Activated CD4-positive, alpha-beta memory T cell treated with anti-CD3 and anti-CD28 coated beads for 36 hours (primary cell): ENCODE measurements at regions not wholly inside any gene's neighbourhood (a gene's known extent, or its start where the extent isn't known, plus 50 kb on each side); places are given as distances from the start of the nearest gene placed in this dataset.
A peak's percentile ranks its signal among the peaks of the same experiment; 100 is the strongest.

Source experiments
- CTCF ChIA-PET: fragments of 350-600 bp; sonication (Branson Sonifier 250); formaldehyde crosslinking; loops from one replicate; lab custom pipeline; 2021; ENCODE audit warnings: antibody characterized with exemption, inconsistent platforms; lab: Charles Lee
- POLR2A ChIA-PET: fragments of 350-600 bp; sonication (Branson Sonifier 250); formaldehyde crosslinking; loops from one replicate; lab custom pipeline; 2021; ENCODE audit warnings: antibody characterized with exemption; lab: Charles Lee
- DNase-seq: peaks from one replicate; pipeline ENCODE4 v3.0.0-alpha.2; 2020
- H3K27ac Mint-ChIP-seq: one replicate; pipeline ENCODE4 v1.8.0; 2021; ENCODE audit warnings: mixed read lengths
- H3K27me3 Mint-ChIP-seq: one replicate; pipeline ENCODE4 v1.8.0; 2021; ENCODE audit warnings: mixed read lengths
- H3K36me3 Mint-ChIP-seq: one replicate; pipeline ENCODE4 v1.8.0; 2021; ENCODE audit warnings: mixed read lengths
- H3K4me1 Mint-ChIP-seq: one replicate; pipeline ENCODE4 v1.8.0; 2021; ENCODE audit warnings: low read depth, mixed read lengths
- H3K4me3 Mint-ChIP-seq: one replicate; pipeline ENCODE4 v1.8.0; 2021; ENCODE audit warnings: mild to moderate bottlenecking, mixed read lengths
- H3K9me3 Mint-ChIP-seq: one replicate; pipeline ENCODE4 v1.8.0; 2021; ENCODE audit warnings: mixed read lengths
- intact Hi-C: fragments of 100-400 bp; cut with micrococcal nuclease; formaldehyde crosslinking; loops from one replicate; pipeline ENCODE4 v1.15.1; 2023

DNA sequence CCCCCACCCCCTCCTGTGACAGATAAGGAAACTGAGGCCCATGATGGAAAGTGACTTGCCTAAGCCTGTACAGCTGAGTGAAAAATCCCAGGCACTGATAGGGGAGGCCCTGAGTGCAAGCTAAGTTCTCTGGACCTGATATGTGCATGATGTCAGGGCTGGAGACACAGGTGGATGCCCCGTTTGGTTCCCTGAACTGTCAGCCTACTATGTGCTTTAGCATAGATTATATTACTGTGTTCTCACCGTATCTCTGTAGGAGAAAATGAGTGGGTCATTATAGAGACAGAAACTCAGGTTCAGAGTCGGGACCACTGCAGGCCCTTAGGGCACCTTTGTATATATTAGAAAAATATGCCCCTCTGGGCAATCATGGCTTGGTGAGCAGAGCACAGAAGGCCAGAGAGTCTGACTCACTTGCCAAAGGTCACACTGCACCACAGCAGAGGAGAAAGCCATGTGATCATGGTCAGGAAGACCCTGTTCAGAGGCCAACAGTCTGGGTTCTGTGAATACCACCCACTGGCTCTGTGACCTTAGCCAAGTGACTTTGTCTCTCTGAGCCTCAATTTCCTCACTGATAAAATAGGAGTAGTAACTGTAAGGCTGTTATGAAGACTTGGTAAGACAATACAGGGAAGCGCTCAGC is 145.8 kb upstream of the WNT4 start:
- POLR2A ChIA-PET, result no interaction called here
- CTCF ChIA-PET, result no interaction called here
- Mint-ChIP-seq H3K27ac (no peak overlapping the region), H3K36me3 (no peaks in the 10 kb centered on the region), H3K27me3 (peaks cover 5% of the 10 kb centered on the region), H3K4me1 (no peaks in the 10 kb centered on the region), H3K4me3 (no peak overlapping the region), H3K9me3 (no peaks in the 10 kb centered on the region)
- DNase-seq, result no peak
- intact Hi-C loops, result no loop called here

GRCh38 chr1:22289307-22289995 is 146.6 kb upstream of the WNT4 start:
- POLR2A ChIA-PET, result no interaction called here
- CTCF ChIA-PET, result no interaction called here

DNA sequence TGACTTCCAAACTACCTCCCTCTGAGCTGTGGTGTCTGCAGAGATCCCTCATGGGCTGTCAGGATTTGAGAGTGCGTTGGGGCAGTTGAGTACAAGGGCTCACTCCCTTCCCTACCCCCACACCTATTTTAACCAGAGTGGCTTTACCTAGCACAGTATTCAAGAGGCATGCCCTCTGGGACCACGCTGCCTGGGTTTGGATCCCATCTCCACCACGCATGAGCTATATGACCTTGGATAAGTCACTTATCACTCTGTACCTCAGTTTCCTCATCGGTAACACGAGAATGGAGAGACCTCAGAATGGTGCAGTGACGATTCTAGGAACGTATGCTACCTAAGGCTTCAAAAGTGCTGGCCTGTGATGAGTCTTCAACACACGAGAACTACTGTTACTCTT is 147.3 kb upstream of the WNT4 start:
- H3K27ac Mint-ChIP-seq, result no peak overlapping the region
- H3K36me3 Mint-ChIP-seq, result no peaks in the 10 kb centered on the region
- peaks cover 6% of the 10 kb centered on the region for H3K27me3 Mint-ChIP-seq
- intact Hi-C loops, result no loop called here
- no peaks in the 10 kb centered on the region for H3K4me1 Mint-ChIP-seq
- no peak overlapping the region for H3K4me3 Mint-ChIP-seq
- CTCF ChIA-PET, result no interaction called here
- POLR2A ChIA-PET, result no interaction called here
- no peak for DNase-seq
- no peaks in the 10 kb centered on the region for H3K9me3 Mint-ChIP-seq

More at GRCh38 chr1:22289307-22289995, 146.6 kb upstream of the WNT4 start:
- Mint-ChIP-seq H3K27me3 (peaks cover 5% of the 10 kb centered on the region), H3K36me3 (no peaks in the 10 kb centered on the region), H3K4me1 (no peaks in the 10 kb centered on the region), H3K4me3 (no peak overlapping the region), H3K27ac (no peak overlapping the region), H3K9me3 (no peaks in the 10 kb centered on the region)
- DNase-seq, result no peak
- intact Hi-C loops, result no loop called here

DNA sequence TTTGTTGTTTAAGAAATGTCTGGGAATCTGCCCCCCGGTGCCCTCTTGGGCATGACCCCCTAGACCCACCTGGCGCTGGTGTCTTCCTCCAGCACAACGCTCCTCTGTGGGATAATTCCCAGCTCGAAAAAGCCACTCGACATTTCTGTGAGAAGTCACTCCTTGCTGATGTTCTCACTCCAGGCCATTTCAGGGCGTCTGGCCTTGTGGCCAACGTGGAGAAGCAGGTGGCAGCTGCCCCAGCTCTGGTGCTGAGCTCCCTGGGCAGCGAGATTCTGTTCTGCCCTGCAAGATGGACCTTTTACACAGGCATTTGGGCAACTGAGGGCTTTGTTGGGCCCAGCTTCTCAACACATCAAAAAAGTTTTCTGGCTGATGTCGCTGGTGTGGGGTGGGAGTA is 147.7 kb upstream of the WNT4 start:
- H3K27ac Mint-ChIP-seq, result no peak overlapping the region
- no peaks in the 10 kb centered on the region for H3K36me3 Mint-ChIP-seq
- H3K4me3 Mint-ChIP-seq, result no peak overlapping the region
- no peaks in the 10 kb centered on the region for H3K4me1 Mint-ChIP-seq
- POLR2A ChIA-PET, result no interaction called here
- H3K9me3 Mint-ChIP-seq, result no peaks in the 10 kb centered on the region
- H3K27me3 Mint-ChIP-seq, result peaks cover 6% of the 10 kb centered on the region
- CTCF ChIA-PET, result no interaction called here
- intact Hi-C loops, result no loop called here
- no peak for DNase-seq

GRCh38 chr1:22291057-22291456 is 148.2 kb upstream of the WNT4 start:
- intact Hi-C loops, result no loop called here
- no peaks in the 10 kb centered on the region for H3K9me3 Mint-ChIP-seq
- no peaks in the 10 kb centered on the region for H3K4me1 Mint-ChIP-seq
- POLR2A ChIA-PET, result no interaction called here
- DNase-seq, result no peak
- CTCF ChIA-PET, result no interaction called here
- no peak overlapping the region for H3K27ac Mint-ChIP-seq
- peaks cover 9% of the 10 kb centered on the region for H3K27me3 Mint-ChIP-seq
- no peak overlapping the region for H3K4me3 Mint-ChIP-seq
- no peaks in the 10 kb centered on the region for H3K36me3 Mint-ChIP-seq

GRCh38 chr1:22291494-22291893 is 148.6 kb upstream of the WNT4 start:
- Mint-ChIP-seq H3K4me1 (no peaks in the 10 kb centered on the region), H3K4me3 (no peak overlapping the region), H3K27me3 (peaks cover 14% of the 10 kb centered on the region), H3K9me3 (no peaks in the 10 kb centered on the region), H3K27ac (no peak overlapping the region), H3K36me3 (no peaks in the 10 kb centered on the region)
- ChIA-PET CTCF (no interaction called here), POLR2A (no interaction called here)
- no peak for DNase-seq
- intact Hi-C loops, result no loop called here

DNA sequence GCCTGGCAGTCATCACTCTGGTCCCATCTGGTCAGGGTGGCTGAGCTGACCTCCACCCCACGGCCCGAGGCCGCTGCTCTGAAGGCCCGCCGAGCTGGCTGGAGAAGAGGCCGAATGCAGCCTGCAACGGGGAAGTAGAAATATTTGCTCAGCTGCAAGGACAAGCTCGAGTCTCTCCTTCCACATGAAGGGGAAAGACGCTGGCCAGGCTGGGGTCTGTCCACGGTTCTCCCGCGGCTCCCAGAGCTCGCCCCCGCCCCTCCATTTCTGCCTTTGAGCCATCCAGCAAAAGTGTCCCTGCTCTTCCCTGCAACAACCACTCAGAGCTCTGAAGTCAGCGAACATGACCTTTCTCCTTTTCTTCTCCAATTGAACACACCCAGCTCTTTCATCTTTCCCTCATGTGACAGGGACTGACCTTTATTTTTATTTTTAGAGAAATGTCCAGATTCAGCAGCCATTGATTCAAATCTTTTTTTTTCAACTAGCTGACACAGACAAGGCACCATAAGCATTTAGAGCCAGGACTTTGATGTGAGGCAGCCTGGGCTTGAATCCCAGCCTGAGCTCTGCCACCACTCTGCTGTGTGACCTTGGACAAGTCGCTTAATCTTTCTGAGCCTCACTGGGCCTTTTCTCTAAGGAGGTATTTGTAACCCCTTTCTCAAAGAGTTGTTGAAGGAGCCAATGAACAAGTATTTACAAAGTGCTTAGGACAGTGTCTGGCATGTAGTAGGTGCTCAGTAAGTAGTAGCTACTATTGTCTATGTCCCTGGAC is 149.3 kb upstream of the WNT4 start:
- intact Hi-C loops, result no loop called here
- H3K36me3 Mint-ChIP-seq, result no peaks in the 10 kb centered on the region
- H3K4me3 Mint-ChIP-seq, result no peak overlapping the region
- POLR2A ChIA-PET, result no interaction called here
- CTCF ChIA-PET, result interaction anchor here (0.8 kb wide), 1 partner anchor 125 kb away, joined by 3 read pairs; no protein-coding TSS in a partner anchor
- peaks cover 18% of the 10 kb centered on the region for H3K27me3 Mint-ChIP-seq
- no peak for DNase-seq
- no peak overlapping the region for H3K27ac Mint-ChIP-seq
- no peaks in the 10 kb centered on the region for H3K9me3 Mint-ChIP-seq
- H3K4me1 Mint-ChIP-seq, result no peaks in the 10 kb centered on the region

DNA sequence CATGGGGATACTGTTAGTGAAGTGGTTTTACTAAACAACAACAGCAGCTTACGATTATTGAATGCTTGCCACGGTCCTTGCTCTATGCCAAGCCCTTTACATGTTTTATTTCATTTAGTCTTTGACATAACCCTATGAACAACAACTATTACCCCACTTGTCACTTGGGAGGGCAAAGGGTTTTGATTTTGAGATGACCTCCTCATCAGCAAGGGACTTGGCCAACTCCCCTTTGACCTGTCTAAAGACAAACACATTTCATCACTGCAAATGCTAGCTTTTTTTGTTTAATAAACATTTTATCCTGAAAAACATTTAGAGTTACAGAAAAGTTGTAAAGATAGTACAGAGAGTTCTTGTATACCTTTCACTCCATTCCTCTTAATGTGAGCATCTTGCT is 152.5 kb upstream of the WNT4 start:
- no peak for DNase-seq
- intact Hi-C loops, result no loop called here
- Mint-ChIP-seq H3K9me3 (no peaks in the 10 kb centered on the region), H3K4me3 (no peak overlapping the region), H3K27me3 (peaks cover 34% of the 10 kb centered on the region), H3K27ac (no peak overlapping the region), H3K36me3 (no peaks in the 10 kb centered on the region), H3K4me1 (no peaks in the 10 kb centered on the region)
- ChIA-PET POLR2A (no interaction called here), CTCF (no interaction called here)

GRCh38 chr1:22295856-22296255 is 153.0 kb upstream of the WNT4 start:
- H3K4me3 Mint-ChIP-seq, result no peak overlapping the region
- H3K36me3 Mint-ChIP-seq, result no peaks in the 10 kb centered on the region
- H3K27ac Mint-ChIP-seq, result no peak overlapping the region
- ChIA-PET CTCF (no interaction called here), POLR2A (no interaction called here)
- peaks cover 37% of the 10 kb centered on the region for H3K27me3 Mint-ChIP-seq
- DNase-seq, result no peak
- H3K4me1 Mint-ChIP-seq, result no peaks in the 10 kb centered on the region
- H3K9me3 Mint-ChIP-seq, result no peaks in the 10 kb centered on the region
- intact Hi-C loops, result no loop called here

DNA sequence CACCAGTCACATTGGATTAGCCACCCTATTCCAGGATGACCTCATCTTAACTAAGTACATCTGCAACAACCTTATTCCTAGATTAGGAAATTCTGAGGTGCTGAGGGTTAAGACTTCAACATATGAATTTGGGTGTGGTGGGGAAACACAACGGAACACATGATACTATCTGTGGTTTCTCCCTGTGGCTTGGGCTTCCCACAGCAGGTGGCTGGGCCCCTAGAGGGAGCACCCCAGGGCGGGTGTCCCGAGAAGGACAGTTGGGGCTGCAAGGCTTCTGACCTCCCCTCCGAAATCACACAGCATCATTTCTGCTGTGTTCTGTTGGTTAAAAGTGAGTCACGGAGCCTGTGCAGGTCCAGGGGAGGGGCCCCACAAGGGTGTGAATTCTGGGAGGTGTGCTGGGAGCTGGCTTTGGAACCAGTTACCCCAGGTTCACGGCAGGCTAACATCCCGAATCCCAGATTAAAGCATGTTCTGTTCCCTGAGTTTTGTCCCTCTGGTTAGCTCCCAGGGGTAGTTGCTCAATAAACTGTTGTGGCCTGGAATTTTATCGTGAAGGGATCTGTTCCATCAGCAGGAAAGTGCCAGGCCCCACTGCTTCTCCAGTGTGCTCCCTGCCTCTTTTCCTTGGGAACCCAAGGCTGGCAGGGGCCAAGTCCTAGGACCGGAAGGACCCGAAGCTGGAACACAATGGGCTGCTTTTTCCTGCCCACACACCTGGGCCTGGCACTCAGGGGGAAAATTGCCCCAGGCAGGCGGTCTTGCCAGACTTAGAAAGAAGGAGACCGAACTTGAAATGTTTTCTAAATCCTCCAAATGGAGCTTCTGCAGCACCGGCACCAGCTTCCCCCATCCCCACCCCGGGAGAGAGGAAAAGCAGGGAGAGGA is 154.0 kb upstream of the WNT4 start:
- H3K36me3 Mint-ChIP-seq, result no peaks in the 10 kb centered on the region
- H3K27ac Mint-ChIP-seq, result peak overlapping the region; percentile 47
- intact Hi-C loops, result no loop called here
- H3K9me3 Mint-ChIP-seq, result no peaks in the 10 kb centered on the region
- H3K4me1 Mint-ChIP-seq, result no peaks in the 10 kb centered on the region
- H3K27me3 Mint-ChIP-seq, result peaks cover 42% of the 10 kb centered on the region
- H3K4me3 Mint-ChIP-seq, result no peak overlapping the region
- DNase-seq, result no peak
- ChIA-PET CTCF (no interaction called here), POLR2A (no interaction called here)

GRCh38 chr1:22297999-22298398 is 153.7 kb upstream of the ZBTB40 start:
- DNase-seq, result no peak
- ChIA-PET CTCF (no interaction called here), POLR2A (no interaction called here)
- Mint-ChIP-seq H3K27ac (no peak overlapping the region), H3K4me1 (no peaks in the 10 kb centered on the region), H3K27me3 (peaks cover 47% of the 10 kb centered on the region), H3K4me3 (no peak overlapping the region), H3K9me3 (peaks cover 6% of the 10 kb centered on the region), H3K36me3 (no peaks in the 10 kb centered on the region)
- intact Hi-C loops, result no loop called here

GRCh38 chr1:22303816-22304215 is 147.8 kb upstream of the ZBTB40 start:
- peaks cover 13% of the 10 kb centered on the region for H3K9me3 Mint-ChIP-seq
- H3K4me3 Mint-ChIP-seq, result no peak overlapping the region
- DNase-seq, result no peak
- peaks cover 41% of the 10 kb centered on the region for H3K27me3 Mint-ChIP-seq
- H3K27ac Mint-ChIP-seq, result no peak overlapping the region
- H3K4me1 Mint-ChIP-seq, result no peaks in the 10 kb centered on the region
- POLR2A ChIA-PET, result no interaction called here
- H3K36me3 Mint-ChIP-seq, result peaks cover 2% of the 10 kb centered on the region
- intact Hi-C loops, result no loop called here
- CTCF ChIA-PET, result no interaction called here
